ENCODE measurements at regions not wholly inside any gene's neighbourhood (a gene's known extent, or its start where the extent isn't known, plus 50 kb on each side); places are given as distances from the start of the nearest gene placed in this dataset.

GRCh38 chr5:68748101-68748500 is 345.7 kb upstream of the SLC30A5 start:
- TF ChIP-seq, protein P1, sequence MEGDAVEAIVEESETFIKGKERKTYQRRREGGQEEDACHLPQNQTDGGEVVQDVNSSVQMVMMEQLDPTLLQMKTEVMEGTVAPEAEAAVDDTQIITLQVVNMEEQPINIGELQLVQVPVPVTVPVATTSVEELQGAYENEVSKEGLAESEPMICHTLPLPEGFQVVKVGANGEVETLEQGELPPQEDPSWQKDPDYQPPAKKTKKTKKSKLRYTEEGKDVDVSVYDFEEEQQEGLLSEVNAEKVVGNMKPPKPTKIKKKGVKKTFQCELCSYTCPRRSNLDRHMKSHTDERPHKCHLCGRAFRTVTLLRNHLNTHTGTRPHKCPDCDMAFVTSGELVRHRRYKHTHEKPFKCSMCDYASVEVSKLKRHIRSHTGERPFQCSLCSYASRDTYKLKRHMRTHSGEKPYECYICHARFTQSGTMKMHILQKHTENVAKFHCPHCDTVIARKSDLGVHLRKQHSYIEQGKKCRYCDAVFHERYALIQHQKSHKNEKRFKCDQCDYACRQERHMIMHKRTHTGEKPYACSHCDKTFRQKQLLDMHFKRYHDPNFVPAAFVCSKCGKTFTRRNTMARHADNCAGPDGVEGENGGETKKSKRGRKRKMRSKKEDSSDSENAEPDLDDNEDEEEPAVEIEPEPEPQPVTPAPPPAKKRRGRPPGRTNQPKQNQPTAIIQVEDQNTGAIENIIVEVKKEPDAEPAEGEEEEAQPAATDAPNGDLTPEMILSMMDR (IDR thresholded peaks at IDR 0.05): no peak
- TF ChIP-seq POLR2A (IDR thresholded peaks at IDR 0.05): no peak
- no peak for TF ChIP-seq EP300 (IDR thresholded peaks at IDR 0.05; ENCODE audit: low read depth)
- TF ChIP-seq POLR2AphosphoS5 (IDR thresholded peaks at IDR 0.05): no peak

Measured in transverse colon (tissue), 4 donors.